WTC11 (cell line): ENCODE measurements at regions not wholly inside any gene's neighbourhood (a gene's known extent, or its start where the extent isn't known, plus 50 kb on each side); places are given as distances from the start of the nearest gene placed in this dataset.
A peak's percentile ranks its signal among the peaks of the same experiment; 100 is the strongest.

Experiments
- ATAC-seq: fragments of 200-7000 bp; cut with Tn5 transposase; 2 replicates; pipeline ENCODE4 v1.10.0; 2021; ENCODE audit warnings: mild to moderate bottlenecking, moderate library complexity
- CTCF ChIA-PET: fragments of 300-600 bp; sonication (Branson Sonifier 250); formaldehyde crosslinking; loops from one replicate; lab custom pipeline; 2021; ENCODE audit warnings: antibody characterized with exemption; lab: Charles Lee
- POLR2A ChIA-PET: fragments of 350-600 bp; sonication (Branson Sonifier 250); formaldehyde crosslinking; loops from one replicate; lab custom pipeline; 2021; ENCODE audit warnings: antibody characterized with exemption; lab: Charles Lee
- DNase-seq: peaks from one replicate; pipeline ENCODE4 v3.0.0; 2021; ENCODE audit warnings: low spot score
- H3K27ac Mint-ChIP-seq: 2 replicates; pipeline ENCODE4 v1.8.0; 2021; ENCODE audit warnings: mixed read lengths
- H3K27me3 Mint-ChIP-seq: 2 replicates; pipeline ENCODE4 v1.8.0; 2021; ENCODE audit warnings: low read depth, mild to moderate bottlenecking, moderate library complexity, mixed read lengths
- H3K36me3 Mint-ChIP-seq: 2 replicates; pipeline ENCODE4 v1.8.0; 2021; ENCODE audit warnings: mixed read lengths
- H3K4me1 Mint-ChIP-seq: 2 replicates; pipeline ENCODE4 v1.8.0; 2022; ENCODE audit warnings: mixed read lengths
- H3K4me3 Mint-ChIP-seq: 2 replicates; pipeline ENCODE4 v1.8.0; 2021; ENCODE audit warnings: mild to moderate bottlenecking, moderate library complexity, mixed read lengths
- H3K9me3 Mint-ChIP-seq: 2 replicates; pipeline ENCODE4 v1.8.0; 2021; ENCODE audit warnings: mixed read lengths
- AR ChIP-seq: fragments of 250-450 bp; sonication (Bioruptor Pico); IDR thresholded peaks from 2 replicates; pipeline ENCODE4 v1.9.0; 2021; ENCODE audit warnings: mild to moderate bottlenecking
- ETV6 ChIP-seq: sonication (generic); formaldehyde crosslinking; IDR thresholded peaks from 2 replicates; pipeline ENCODE4 v1.8.1; 2022; ENCODE audit warnings: mild to moderate bottlenecking, missing genetic modification reagents
- FOXJ3 ChIP-seq: sonication (generic); formaldehyde crosslinking; IDR thresholded peaks from 2 replicates; pipeline ENCODE4 v1.9.0; 2021; ENCODE audit warnings: missing genetic modification reagents, mild to moderate bottlenecking, borderline replicate concordance
- HMGA2 ChIP-seq: fragments of 250-450 bp; sonication (Bioruptor Pico); IDR thresholded peaks from 2 replicates; pipeline ENCODE4 v1.4.0; 2021; ENCODE audit warnings: mild to moderate bottlenecking, moderate library complexity
- HMGXB4 ChIP-seq: sonication (generic); formaldehyde crosslinking; IDR thresholded peaks from 2 replicates; pipeline ENCODE4 v1.8.1; 2023; ENCODE audit warnings: mild to moderate bottlenecking, moderate library complexity, missing genetic modification reagents
- MYBL2 ChIP-seq: sonication (generic); formaldehyde crosslinking; IDR thresholded peaks from 2 replicates; pipeline ENCODE4 v1.8.1; 2023; ENCODE audit warnings: mild to moderate bottlenecking, moderate library complexity, missing genetic modification reagents
- TP53 ChIP-seq: sonication (generic); formaldehyde crosslinking; IDR thresholded peaks from 2 replicates; pipeline ENCODE4 v1.8.1; 2023; ENCODE audit warnings: mild to moderate bottlenecking, missing genetic modification reagents
- ZBTB21 ChIP-seq: sonication (generic); formaldehyde crosslinking; IDR thresholded peaks from 2 replicates; pipeline ENCODE4 v1.8.1; 2023; ENCODE audit warnings: mild to moderate bottlenecking, missing genetic modification reagents, borderline replicate concordance
- ZNF219 ChIP-seq: sonication (generic); formaldehyde crosslinking; IDR thresholded peaks from 2 replicates; pipeline ENCODE4 v1.8.0; 2023; ENCODE audit warnings: missing genetic modification reagents, mild to moderate bottlenecking, borderline replicate concordance
- ZNF263 ChIP-seq: sonication (generic); formaldehyde crosslinking; IDR thresholded peaks from 2 replicates; pipeline ENCODE4 v1.8.1; 2022; ENCODE audit warnings: low read depth, mild to moderate bottlenecking, moderate library complexity, missing genetic modification reagents
- ZNF281 ChIP-seq: sonication (generic); formaldehyde crosslinking; IDR thresholded peaks from 2 replicates; pipeline ENCODE4 v1.8.0; 2023; ENCODE audit warnings: mild to moderate bottlenecking, missing genetic modification reagents
- ZNF423 ChIP-seq: fragments of 250-450 bp; sonication (Bioruptor Pico); IDR thresholded peaks from 2 replicates; pipeline ENCODE4 v2.1.2; 2022; ENCODE audit warnings: mild to moderate bottlenecking, moderate library complexity
- ZNF425 ChIP-seq: fragments of 250-450 bp; sonication (Bioruptor Pico); conservative IDR thresholded peaks from 2 replicates; pipeline ENCODE4 v1.9.0; 2021; ENCODE audit warnings: mild to moderate bottlenecking
- TF ChIP-seq, protein P1 (sequence below): sonication (generic); formaldehyde crosslinking; conservative IDR thresholded peaks from 2 replicates; pipeline ENCODE4 v1.8.1; 2022; ENCODE audit warnings: mild to moderate bottlenecking, missing genetic modification reagents
- TF ChIP-seq, protein P2 (sequence below): sonication (generic); formaldehyde crosslinking; IDR thresholded peaks from 2 replicates; pipeline ENCODE4 v1.8.0; 2022; ENCODE audit warnings: mild to moderate bottlenecking, missing genetic modification reagents
- TF ChIP-seq, protein P3 (sequence below): sonication (generic); formaldehyde crosslinking; IDR thresholded peaks from 2 replicates; pipeline ENCODE4 v1.8.1; 2023; ENCODE audit warnings: mild to moderate bottlenecking, missing genetic modification reagents
- TF ChIP-seq, protein P4 (sequence below): fragments of 200-600 bp; IDR thresholded peaks from 2 replicates; pipeline ENCODE4 v1.8.0; 2022; ENCODE audit warnings: antibody characterized with exemption
- TF ChIP-seq, protein P5 (sequence below): sonication (generic); formaldehyde crosslinking; IDR thresholded peaks from 2 replicates; pipeline ENCODE4 v1.8.1; 2022; ENCODE audit warnings: mild to moderate bottlenecking, missing genetic modification reagents, moderate library complexity, borderline replicate concordance
- TF ChIP-seq, protein P6 (sequence below): sonication (generic); formaldehyde crosslinking; IDR thresholded peaks from 2 replicates; pipeline ENCODE4 v1.8.0; 2022; ENCODE audit warnings: mild to moderate bottlenecking, missing genetic modification reagents

DNA sequence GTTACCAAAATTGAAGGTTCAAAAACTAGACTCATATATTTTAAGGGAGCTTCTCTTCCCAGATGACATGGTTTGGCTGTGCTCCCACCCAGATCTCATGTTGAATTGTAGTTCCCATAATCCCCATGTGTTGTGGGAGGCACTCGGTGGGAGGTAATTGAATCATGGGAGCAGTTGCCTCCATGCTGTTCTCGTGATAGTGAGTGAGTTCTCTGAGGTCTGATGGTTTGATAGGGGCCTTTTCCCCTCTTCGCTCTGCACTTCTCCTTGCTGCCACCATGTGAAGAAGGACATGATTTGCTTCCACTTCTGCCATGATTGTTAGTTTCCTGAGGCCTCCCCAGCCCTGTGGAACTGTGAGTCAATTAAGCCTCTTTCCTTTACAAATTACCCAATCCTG, 140.1 kb downstream of the MAIP1 start (continued):
- TF ChIP-seq ZBTB21 (CRISPR knock-in tag): no peak
- no peak for TF ChIP-seq TP53 (CRISPR knock-in tag)
- no peak for TF ChIP-seq FOXJ3
- TF ChIP-seq ZNF281 (CRISPR knock-in tag): no peak
- no peak for TF ChIP-seq ZNF423 (CRISPR knock-in tag)

- H3K27me3 Mint-ChIP-seq: no peaks in the 10 kb centered on the region
- H3K36me3 Mint-ChIP-seq: no peaks in the 10 kb centered on the region
- peaks cover 10% of the 10 kb centered on the region for H3K4me1 Mint-ChIP-seq
- TF ChIP-seq MYBL2: no peak
- TF ChIP-seq HMGXB4 (CRISPR knock-in tag): no peak
- TF ChIP-seq, protein P1, sequence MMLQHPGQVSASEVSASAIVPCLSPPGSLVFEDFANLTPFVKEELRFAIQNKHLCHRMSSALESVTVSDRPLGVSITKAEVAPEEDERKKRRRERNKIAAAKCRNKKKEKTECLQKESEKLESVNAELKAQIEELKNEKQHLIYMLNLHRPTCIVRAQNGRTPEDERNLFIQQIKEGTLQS: no peak
- no peak for TF ChIP-seq ZNF219 (CRISPR knock-in tag)
- no peak for TF ChIP-seq HMGA2 (CRISPR knock-in tag)
- TF ChIP-seq, protein P2, sequence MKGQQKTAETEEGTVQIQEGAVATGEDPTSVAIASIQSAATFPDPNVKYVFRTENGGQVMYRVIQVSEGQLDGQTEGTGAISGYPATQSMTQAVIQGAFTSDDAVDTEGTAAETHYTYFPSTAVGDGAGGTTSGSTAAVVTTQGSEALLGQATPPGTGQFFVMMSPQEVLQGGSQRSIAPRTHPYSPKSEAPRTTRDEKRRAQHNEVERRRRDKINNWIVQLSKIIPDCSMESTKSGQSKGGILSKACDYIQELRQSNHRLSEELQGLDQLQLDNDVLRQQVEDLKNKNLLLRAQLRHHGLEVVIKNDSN (CRISPR knock-in tag): no peak
- TF ChIP-seq, protein P3, sequence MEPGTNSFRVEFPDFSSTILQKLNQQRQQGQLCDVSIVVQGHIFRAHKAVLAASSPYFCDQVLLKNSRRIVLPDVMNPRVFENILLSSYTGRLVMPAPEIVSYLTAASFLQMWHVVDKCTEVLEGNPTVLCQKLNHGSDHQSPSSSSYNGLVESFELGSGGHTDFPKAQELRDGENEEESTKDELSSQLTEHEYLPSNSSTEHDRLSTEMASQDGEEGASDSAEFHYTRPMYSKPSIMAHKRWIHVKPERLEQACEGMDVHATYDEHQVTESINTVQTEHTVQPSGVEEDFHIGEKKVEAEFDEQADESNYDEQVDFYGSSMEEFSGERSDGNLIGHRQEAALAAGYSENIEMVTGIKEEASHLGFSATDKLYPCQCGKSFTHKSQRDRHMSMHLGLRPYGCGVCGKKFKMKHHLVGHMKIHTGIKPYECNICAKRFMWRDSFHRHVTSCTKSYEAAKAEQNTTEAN (CRISPR knock-in tag): no peak
- TF ChIP-seq, protein P4, sequence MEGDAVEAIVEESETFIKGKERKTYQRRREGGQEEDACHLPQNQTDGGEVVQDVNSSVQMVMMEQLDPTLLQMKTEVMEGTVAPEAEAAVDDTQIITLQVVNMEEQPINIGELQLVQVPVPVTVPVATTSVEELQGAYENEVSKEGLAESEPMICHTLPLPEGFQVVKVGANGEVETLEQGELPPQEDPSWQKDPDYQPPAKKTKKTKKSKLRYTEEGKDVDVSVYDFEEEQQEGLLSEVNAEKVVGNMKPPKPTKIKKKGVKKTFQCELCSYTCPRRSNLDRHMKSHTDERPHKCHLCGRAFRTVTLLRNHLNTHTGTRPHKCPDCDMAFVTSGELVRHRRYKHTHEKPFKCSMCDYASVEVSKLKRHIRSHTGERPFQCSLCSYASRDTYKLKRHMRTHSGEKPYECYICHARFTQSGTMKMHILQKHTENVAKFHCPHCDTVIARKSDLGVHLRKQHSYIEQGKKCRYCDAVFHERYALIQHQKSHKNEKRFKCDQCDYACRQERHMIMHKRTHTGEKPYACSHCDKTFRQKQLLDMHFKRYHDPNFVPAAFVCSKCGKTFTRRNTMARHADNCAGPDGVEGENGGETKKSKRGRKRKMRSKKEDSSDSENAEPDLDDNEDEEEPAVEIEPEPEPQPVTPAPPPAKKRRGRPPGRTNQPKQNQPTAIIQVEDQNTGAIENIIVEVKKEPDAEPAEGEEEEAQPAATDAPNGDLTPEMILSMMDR: no peak
- no peak for TF ChIP-seq AR (CRISPR knock-in tag)
- TF ChIP-seq, protein P5, sequence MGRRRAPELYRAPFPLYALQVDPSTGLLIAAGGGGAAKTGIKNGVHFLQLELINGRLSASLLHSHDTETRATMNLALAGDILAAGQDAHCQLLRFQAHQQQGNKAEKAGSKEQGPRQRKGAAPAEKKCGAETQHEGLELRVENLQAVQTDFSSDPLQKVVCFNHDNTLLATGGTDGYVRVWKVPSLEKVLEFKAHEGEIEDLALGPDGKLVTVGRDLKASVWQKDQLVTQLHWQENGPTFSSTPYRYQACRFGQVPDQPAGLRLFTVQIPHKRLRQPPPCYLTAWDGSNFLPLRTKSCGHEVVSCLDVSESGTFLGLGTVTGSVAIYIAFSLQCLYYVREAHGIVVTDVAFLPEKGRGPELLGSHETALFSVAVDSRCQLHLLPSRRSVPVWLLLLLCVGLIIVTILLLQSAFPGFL (CRISPR knock-in tag): no peak
- TF ChIP-seq ZNF263: no peak
- no peak for TF ChIP-seq ZNF425
- no peak for TF ChIP-seq ETV6 (CRISPR knock-in tag)
- TF ChIP-seq, protein P6, sequence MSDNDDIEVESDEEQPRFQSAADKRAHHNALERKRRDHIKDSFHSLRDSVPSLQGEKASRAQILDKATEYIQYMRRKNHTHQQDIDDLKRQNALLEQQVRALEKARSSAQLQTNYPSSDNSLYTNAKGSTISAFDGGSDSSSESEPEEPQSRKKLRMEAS (CRISPR knock-in tag): no peak
- H3K9me3 Mint-ChIP-seq: peaks cover 7% of the 10 kb centered on the region
- peak overlapping the region; percentile 64; the same call in 1 of the 2 replicates for H3K27ac Mint-ChIP-seq
- ATAC-seq (no peak; the same call in 1 of the 2 replicates), DNase-seq (no peak)
- no peak overlapping the region for H3K4me3 Mint-ChIP-seq
- CTCF ChIA-PET: no interaction called here
- POLR2A ChIA-PET: no interaction called here
These were observed 143.9 kb downstream of the MAIP1 start for GRCh38 chr2:200099256-200099655.
